NK-92 treated with Interleukin-12 subunit alpha and Interleukin-12 subunit beta, amount 100 ng/mL, for 24 hours (cell line): ENCODE measurements at regions not wholly inside any gene's neighbourhood (a gene's known extent, or its start where the extent isn't known, plus 50 kb on each side); places are given as distances from the start of the nearest gene placed in this dataset.
A peak's percentile ranks its signal among the peaks of the same experiment; 100 is the strongest.
"Not testable (repeated sequence)": the region's sequence is repeated elsewhere in the genome, so short reads cannot be mapped to it uniquely, and the experiment has no call there.

ENCODE experiments used
- DNase-seq: peaks from one replicate; lab custom pipeline; 2025; lab: John Stamatoyannopoulos, UW

GRCh38 chr17:51435171-51435552 is 174.8 kb downstream of the UTP18 start:
- DNase-seq = no peak

DNA sequence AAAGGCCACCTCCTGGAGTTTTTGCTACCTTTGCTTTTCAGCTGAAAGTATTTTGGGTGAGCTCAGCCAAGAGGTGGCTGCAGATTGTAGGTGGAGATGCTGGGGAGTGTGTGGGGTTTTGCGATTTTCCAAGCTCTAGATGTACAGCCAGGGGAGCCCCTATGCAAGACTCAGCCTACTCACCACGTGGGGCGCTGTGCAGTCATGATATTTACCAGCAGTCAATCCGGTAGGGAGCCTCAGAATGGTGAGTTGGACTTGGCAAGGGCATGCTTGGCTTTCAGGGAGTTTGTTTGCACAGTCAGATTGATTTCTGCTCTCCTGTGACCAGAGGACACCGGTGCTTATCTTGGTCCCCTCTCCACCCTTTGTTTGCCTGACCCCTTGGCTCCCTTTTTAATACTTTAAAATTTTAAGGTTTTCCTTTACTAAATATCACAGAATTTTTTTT is 175.3 kb downstream of the UTP18 start:
- no peak for DNase-seq

- DNase-seq = no peak
Observed at GRCh38 chr17:51439395-51440229, 179.3 kb downstream of the UTP18 start.

DNA sequence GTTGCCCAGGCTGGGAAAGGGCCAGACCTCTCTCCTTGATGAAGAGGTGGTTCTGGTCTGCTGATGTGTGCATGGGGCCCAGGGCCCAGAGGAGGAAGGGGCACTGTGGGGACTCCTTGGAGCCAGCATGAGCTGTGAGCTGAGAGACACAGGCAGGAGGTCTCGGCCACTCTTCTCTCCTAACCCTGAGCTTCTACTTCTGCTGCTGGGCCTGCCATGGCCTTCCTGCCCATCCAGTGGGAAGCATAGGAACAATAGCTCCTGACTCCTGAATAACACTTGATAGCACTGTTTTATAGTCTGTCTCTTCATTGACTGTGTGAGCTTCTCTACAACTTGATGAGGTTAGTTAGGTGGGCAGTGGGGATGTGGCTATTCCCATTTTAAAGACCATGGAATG is 181.1 kb downstream of the UTP18 start:
- no peak for DNase-seq

- no peak for DNase-seq
Observed at GRCh38 chr17:51442088-51442865, 181.9 kb downstream of the UTP18 start.

DNA sequence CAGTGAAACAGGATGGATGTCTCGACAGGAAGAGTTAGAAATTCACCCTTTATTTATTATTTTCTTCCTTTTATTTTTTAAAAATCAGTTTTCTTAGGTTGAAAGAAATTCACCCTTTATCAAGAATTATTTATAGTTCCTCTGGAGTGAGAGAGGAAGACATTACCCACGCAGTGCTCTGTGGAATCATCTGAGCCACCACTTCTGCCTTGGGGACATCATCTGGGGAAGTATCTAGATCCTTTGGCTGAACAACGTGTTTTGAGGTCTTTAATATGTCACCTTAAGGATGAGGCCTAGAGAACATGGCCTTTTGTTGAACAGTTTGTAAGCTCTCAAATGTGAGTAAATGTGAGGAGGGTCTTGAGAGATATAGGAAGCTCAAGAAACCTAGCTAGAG is 183.3 kb downstream of the UTP18 start:
- no peak for DNase-seq

- no peak for DNase-seq
Observed at GRCh38 chr17:51445946-51446345, 185.6 kb downstream of the UTP18 start.

- DNase-seq = no peak
Observed at GRCh38 chr17:51454456-51454978, 194.2 kb downstream of the UTP18 start.

DNA sequence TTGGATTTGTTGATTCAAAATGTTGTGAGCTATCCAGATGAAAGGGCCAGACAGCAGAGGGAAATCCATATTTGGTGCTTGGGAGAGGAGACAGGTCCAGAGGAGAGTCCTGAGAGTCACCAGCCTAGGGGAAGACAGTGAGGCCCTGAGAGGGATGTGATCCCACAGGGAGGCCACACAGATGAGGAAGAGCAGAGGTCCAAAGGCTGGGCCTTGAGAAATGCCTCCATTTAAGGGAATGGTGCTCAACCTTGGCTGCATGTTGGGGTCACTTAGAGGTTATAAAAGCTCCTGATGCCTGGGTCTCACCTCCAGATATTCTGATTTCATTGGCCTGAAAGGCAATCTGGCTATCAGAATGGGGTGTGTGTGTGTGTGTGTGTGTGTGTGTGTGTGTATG is 194.9 kb downstream of the UTP18 start:
- DNase-seq = no peak

GRCh38 chr17:51455931-51456330 is 195.6 kb downstream of the UTP18 start:
- DNase-seq = no peak

DNA sequence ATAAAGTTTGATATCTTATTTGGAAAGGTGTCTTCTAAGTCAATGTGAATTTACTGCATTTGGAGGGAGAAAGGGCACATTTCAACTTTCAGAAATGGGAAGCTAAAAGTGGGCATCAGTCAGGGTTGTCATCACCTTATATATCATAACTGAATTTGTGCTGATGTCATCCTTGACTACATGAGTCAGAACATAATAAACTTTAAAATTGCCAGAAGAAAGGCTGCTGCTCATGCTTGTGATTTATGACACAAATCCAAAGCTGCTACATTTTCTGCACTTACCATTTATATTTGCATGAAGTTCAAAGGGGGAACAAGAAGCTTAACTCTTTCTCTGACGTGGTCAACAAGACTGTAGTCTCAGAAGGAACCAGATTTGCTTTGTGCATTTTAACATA is 196.6 kb downstream of the UTP18 start:
- DNase-seq = no peak

GRCh38 chr17:51461578-51462004 is 201.2 kb downstream of the UTP18 start:
- peak; percentile 23 for DNase-seq

DNA sequence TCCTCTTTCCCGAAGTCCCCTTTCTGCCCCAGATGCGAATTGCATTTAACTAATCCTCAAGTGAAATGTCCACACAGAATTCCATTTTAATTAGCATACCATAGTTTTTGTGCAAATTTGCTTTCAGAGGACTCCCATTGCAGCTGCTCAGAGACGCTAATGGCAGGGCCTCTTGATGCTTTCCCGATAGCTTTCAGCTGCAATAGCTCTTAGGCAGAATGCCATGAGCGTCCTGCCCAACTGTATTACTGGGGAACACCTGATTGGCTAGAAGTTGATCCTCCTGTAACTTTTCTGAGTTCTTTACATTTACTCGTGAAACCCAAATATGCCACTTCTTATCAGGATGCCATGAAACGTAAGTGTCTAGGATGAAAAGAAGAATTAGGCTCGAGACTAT is 203.0 kb downstream of the UTP18 start:
- DNase-seq = no peak

DNA sequence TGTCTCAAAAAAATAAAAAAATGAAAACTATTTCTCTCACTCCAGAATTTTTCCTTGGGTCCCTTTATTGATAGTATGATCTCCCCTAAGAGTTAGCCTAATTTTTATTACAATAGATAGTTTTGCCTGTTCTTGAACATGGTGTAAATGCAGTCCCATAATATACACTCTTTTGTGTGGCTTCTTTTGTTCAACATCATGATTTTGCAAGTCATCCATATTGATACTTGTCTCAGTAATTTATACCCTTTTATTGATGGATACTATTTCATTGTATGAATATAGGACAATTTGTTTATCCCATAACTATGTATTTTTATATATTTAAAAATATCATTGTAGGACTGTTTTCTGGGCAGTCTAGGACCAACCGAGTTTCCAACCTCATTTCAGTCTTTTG is 207.0 kb downstream of the UTP18 start:
- DNase-seq = no peak

DNA sequence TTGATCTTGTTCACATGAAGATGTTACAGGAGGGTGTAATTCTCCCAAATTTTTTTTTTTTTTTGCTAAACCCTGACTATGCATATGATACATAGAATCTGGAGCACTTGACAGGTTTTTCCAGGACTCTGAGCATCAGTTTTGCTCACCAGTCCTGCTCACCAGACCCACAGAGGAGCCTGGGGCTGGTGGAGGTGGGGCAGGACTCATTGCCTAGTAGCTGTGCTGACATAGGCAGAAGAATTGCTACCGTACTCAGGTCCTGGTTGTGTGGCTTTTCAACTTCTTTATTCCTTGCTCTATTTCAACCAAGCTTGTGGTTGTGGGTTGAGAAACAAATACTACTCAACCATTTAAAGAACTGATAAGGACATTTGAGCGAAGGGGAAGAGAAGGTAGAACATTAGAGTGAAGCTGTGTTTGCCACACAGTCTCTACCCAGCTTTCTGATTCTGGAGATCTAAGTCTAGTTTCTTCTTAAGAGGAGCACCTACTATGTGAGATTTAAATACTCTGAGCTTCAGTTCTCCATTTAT is 212.4 kb downstream of the UTP18 start:
- DNase-seq = no peak

- DNase-seq = no peak
Observed at GRCh38 chr17:51474764-51475163, 214.4 kb downstream of the UTP18 start.

DNA sequence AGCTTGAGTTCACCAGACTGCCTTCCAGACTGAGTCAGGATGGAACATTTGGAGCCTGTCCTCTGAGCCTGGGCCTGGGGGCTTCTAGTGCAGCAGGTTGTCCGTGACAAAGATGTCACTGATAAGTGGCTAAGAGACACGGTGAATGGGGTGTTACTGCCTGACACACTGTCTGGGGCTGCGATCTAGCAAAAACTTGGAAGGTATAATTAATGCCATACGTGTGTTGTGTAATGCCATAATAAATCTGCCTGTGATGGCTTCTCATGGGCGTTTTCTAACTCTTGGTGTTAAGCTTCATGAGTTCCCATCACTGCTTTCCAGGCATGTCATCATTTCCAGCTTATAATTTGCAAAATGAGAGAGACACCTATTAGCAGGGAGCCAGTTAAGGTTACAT is 215.4 kb downstream of the UTP18 start:
- no peak for DNase-seq

DNA sequence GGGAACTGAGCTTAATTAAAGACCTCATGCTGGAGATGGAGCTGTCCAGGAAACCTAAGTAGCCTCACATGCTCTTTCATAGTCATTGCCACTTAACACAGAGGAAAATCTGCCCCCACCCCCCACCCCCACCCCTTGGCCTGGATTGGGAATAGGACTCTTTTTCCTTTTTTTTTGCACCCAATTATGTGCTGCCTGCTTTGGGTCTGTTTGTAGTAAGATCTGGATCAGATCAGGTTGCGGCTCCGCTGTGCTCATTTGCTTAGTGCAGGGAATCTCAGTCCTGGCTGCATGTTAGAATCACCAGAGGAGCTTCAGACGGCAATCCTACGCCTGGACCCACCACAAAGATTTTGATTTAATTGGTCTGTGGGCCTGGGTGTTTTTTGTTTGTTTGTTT is 219.0 kb downstream of the UTP18 start:
- DNase-seq = no peak

DNA sequence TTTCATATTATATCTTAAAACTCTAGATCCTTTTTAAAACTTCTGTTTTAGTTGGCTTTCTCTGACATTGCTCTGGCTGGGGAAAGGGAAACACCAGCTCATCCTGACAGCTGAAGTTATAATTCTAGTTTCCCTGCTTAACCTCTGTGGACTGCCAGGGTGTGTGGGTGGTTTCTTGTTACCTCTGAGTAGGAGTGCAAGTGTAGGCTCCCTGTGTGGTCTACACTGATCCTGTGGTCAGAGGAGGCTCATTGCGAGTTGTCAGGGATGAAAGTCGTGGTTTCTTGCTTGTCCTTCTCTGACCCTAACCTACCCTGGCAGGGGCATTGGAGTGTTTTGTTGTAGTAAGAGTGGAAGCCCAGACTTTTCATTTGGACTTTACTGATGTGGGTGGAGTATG is 221.0 kb downstream of the UTP18 start:
- DNase-seq = no peak

- not testable (repeated sequence) for DNase-seq
Observed at GRCh38 chr17:51482248-51482647, 221.9 kb downstream of the UTP18 start.

- DNase-seq = no peak
Observed at GRCh38 chr17:51486091-51486490, 225.7 kb downstream of the UTP18 start.

- DNase-seq = no peak
Observed at GRCh38 chr17:51486885-51487520, 226.7 kb downstream of the UTP18 start.
